HCT116 (cell line): ENCODE measurements at regions not wholly inside any gene's neighbourhood (a gene's known extent, or its start where the extent isn't known, plus 50 kb on each side); places are given as distances from the start of the nearest gene placed in this dataset.

ENCODE experiments used
- EGR1 ChIP-seq: IDR thresholded peaks from 2 replicates; pipeline ENCODE4 v1.6.1; 2012; ENCODE audit warnings: low read depth
- EZH2 ChIP-seq: fragments of 200-600 bp; sonication (generic); IDR thresholded peaks from 2 replicates; pipeline ENCODE4 v1.6.1; 2017; ENCODE audit warnings: antibody characterized with exemption, mixed run types
- EZH2phosphoT487 ChIP-seq: fragments of 200-600 bp; IDR thresholded peaks from 2 replicates; pipeline ENCODE4 v1.6.1; 2018; ENCODE audit warnings: antibody characterized with exemption, borderline replicate concordance
- FOSL1 ChIP-seq: IDR thresholded peaks from 2 replicates; pipeline ENCODE4 v1.6.1; 2012; ENCODE audit warnings: low read depth
- POLR2A ChIP-seq: IDR thresholded peaks from 2 replicates; pipeline ENCODE4 v1.7.0; 2011; ENCODE audit warnings: borderline replicate concordance; ENCODE audit not compliant: insufficient read depth, insufficient read length; ENCODE audit errors: extremely low read depth
- POLR2AphosphoS5 ChIP-seq: IDR thresholded peaks from 2 replicates; pipeline ENCODE4 v1.6.1; 2011; ENCODE audit warnings: mild to moderate bottlenecking, low read depth, low read length, moderate library complexity
- SP1 ChIP-seq: IDR thresholded peaks from 2 replicates; pipeline ENCODE4 v1.6.1; 2012; ENCODE audit warnings: low read depth
- YY1 ChIP-seq: IDR thresholded peaks from 2 replicates; pipeline ENCODE4 v1.6.1; 2011; ENCODE audit warnings: low read length, low read depth, moderate library complexity, mild to moderate bottlenecking; ENCODE audit not compliant: insufficient replicate concordance; ENCODE audit errors: extremely low read depth
- TF ChIP-seq, protein P1 (sequence below), 3 experiments: fragments of 200-600 bp in 1 of 3; sonication (generic) in 1 of 3; IDR thresholded peaks in 2 of 3; conservative IDR thresholded peaks in 1 of 3; 2 replicates each; pipeline ENCODE4 v1.5.1; 2012 to 2017; ENCODE audit warnings: low read depth in 2 of 3, low read length in 2 of 3, antibody characterized with exemption in 1 of 3, borderline replicate concordance in 1 of 3, control low read depth in 1 of 3, mild to moderate bottlenecking in 1 of 3, mixed read lengths in 1 of 3, mixed run types in 1 of 3, moderate library complexity in 1 of 3; ENCODE audit not compliant: insufficient read depth in 1 of 3
- TF ChIP-seq, protein P2 (sequence below): IDR thresholded peaks from 2 replicates; pipeline ENCODE4 v1.6.1; 2012
- TF ChIP-seq, protein P3 (sequence below): IDR thresholded peaks from 2 replicates; pipeline ENCODE4 v1.6.1; 2012; ENCODE audit warnings: low read depth

DNA sequence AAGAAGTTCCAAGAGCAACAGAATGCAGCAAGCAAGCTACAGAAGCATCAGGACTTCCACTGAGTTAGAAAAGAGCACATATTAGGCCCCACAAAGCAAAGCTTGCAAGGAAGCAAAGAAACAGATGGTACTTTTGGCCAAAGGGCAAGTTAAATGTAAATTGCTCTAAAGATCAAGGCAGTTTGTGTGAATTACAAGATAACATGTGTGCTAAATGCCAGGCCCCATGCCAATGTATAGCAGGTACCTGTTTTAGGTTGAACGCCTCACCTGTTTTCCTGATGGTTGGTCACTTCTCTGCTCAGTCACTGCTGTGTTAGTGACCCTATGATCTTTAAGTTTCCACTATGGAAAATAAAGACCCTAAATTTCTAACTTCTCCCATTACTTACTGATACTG is 606.5 kb upstream of the GYPC start:
- TF ChIP-seq, protein P1, sequence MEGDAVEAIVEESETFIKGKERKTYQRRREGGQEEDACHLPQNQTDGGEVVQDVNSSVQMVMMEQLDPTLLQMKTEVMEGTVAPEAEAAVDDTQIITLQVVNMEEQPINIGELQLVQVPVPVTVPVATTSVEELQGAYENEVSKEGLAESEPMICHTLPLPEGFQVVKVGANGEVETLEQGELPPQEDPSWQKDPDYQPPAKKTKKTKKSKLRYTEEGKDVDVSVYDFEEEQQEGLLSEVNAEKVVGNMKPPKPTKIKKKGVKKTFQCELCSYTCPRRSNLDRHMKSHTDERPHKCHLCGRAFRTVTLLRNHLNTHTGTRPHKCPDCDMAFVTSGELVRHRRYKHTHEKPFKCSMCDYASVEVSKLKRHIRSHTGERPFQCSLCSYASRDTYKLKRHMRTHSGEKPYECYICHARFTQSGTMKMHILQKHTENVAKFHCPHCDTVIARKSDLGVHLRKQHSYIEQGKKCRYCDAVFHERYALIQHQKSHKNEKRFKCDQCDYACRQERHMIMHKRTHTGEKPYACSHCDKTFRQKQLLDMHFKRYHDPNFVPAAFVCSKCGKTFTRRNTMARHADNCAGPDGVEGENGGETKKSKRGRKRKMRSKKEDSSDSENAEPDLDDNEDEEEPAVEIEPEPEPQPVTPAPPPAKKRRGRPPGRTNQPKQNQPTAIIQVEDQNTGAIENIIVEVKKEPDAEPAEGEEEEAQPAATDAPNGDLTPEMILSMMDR (IDR thresholded peaks at IDR 0.05 in 2 of 3, conservative IDR thresholded peaks at IDR 0.05 in 1 of 3; ENCODE audit: borderline replicate concordance in 1 of 3, insufficient read depth in 1 of 3, low read depth in 2 of 3, low read length in 2 of 3): no peak
- TF ChIP-seq POLR2A (no peak), POLR2AphosphoS5 (no peak), EZH2 (no peak), SP1 (no peak), EZH2phosphoT487 (no peak), EGR1 (no peak), FOSL1 (no peak), YY1 (no peak)
- TF ChIP-seq, protein P2, sequence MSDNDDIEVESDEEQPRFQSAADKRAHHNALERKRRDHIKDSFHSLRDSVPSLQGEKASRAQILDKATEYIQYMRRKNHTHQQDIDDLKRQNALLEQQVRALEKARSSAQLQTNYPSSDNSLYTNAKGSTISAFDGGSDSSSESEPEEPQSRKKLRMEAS: no peak
- TF ChIP-seq, protein P3, sequence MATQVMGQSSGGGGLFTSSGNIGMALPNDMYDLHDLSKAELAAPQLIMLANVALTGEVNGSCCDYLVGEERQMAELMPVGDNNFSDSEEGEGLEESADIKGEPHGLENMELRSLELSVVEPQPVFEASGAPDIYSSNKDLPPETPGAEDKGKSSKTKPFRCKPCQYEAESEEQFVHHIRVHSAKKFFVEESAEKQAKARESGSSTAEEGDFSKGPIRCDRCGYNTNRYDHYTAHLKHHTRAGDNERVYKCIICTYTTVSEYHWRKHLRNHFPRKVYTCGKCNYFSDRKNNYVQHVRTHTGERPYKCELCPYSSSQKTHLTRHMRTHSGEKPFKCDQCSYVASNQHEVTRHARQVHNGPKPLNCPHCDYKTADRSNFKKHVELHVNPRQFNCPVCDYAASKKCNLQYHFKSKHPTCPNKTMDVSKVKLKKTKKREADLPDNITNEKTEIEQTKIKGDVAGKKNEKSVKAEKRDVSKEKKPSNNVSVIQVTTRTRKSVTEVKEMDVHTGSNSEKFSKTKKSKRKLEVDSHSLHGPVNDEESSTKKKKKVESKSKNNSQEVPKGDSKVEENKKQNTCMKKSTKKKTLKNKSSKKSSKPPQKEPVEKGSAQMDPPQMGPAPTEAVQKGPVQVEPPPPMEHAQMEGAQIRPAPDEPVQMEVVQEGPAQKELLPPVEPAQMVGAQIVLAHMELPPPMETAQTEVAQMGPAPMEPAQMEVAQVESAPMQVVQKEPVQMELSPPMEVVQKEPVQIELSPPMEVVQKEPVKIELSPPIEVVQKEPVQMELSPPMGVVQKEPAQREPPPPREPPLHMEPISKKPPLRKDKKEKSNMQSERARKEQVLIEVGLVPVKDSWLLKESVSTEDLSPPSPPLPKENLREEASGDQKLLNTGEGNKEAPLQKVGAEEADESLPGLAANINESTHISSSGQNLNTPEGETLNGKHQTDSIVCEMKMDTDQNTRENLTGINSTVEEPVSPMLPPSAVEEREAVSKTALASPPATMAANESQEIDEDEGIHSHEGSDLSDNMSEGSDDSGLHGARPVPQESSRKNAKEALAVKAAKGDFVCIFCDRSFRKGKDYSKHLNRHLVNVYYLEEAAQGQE: no peak
